IPS-18c (cell line): ENCODE measurements at regions not wholly inside any gene's neighbourhood (a gene's known extent, or its start where the extent isn't known, plus 50 kb on each side); places are given as distances from the start of the nearest gene placed in this dataset.
"Not testable (repeated sequence)": the region's sequence is repeated elsewhere in the genome, so short reads cannot be mapped to it uniquely, and the experiment has no call there.

Source experiments
- H3K4me3 ChIP-seq: 2 replicates; pipeline ENCODE4 v1.7.0; 2013; ENCODE audit warnings: low read depth, mild to moderate bottlenecking, low read length, moderate library complexity; ENCODE audit not compliant: insufficient read depth
- H3K9me3 ChIP-seq: one replicate; pipeline ENCODE4 v1.6.1; 2013; ENCODE audit warnings: mild to moderate bottlenecking, low read length, moderate library complexity; ENCODE audit not compliant: control insufficient read depth, insufficient read depth

GRCh38 chr13:107969546-107969945, 245.8 kb downstream of the LIG4 start:
- no peak overlapping the region for H3K4me3 ChIP-seq
- H3K9me3 ChIP-seq = no peaks in the 10 kb centered on the region

GRCh38 chr13:107968470-107968869, 246.9 kb downstream of the LIG4 start:
- Histone ChIP-seq H3K4me3 (no peak overlapping the region), H3K9me3 (no peaks in the 10 kb centered on the region)

GRCh38 chr13:107964395-107964794, 250.9 kb downstream of the LIG4 start:
- Histone ChIP-seq H3K4me3 (no peak overlapping the region), H3K9me3 (no peaks in the 10 kb centered on the region)

GRCh38 chr13:107961849-107962608, 253.3 kb downstream of the LIG4 start:
- no peaks in the 10 kb centered on the region for H3K9me3 ChIP-seq
- no peak overlapping the region for H3K4me3 ChIP-seq

GRCh38 chr13:107960301-107960700, 255.0 kb downstream of the LIG4 start:
- Histone ChIP-seq H3K4me3 (no peak overlapping the region), H3K9me3 (no peaks in the 10 kb centered on the region)

GRCh38 chr13:107956889-107957288, 258.4 kb downstream of the LIG4 start:
- H3K9me3 ChIP-seq = no peaks in the 10 kb centered on the region
- no peak overlapping the region for H3K4me3 ChIP-seq

GRCh38 chr13:107942030-107942617, 273.2 kb downstream of the LIG4 start:
- H3K4me3 ChIP-seq = no peak overlapping the region
- no peaks in the 10 kb centered on the region for H3K9me3 ChIP-seq

GRCh38 chr13:107941345-107942029, 273.8 kb downstream of the LIG4 start:
- Histone ChIP-seq H3K4me3 (no peak overlapping the region), H3K9me3 (no peaks in the 10 kb centered on the region)

- H3K4me3 ChIP-seq = no peak overlapping the region
- no peaks in the 10 kb centered on the region for H3K9me3 ChIP-seq
Measured at GRCh38 chr13:107937848-107938247, 277.5 kb downstream of the LIG4 start.

GRCh38 chr13:107931056-107931455, 284.3 kb downstream of the LIG4 start:
- Histone ChIP-seq H3K9me3 (no peaks in the 10 kb centered on the region), H3K4me3 (no peak overlapping the region)

GRCh38 chr13:107928762-107929161, 286.6 kb downstream of the LIG4 start:
- no peak overlapping the region for H3K4me3 ChIP-seq
- no peaks in the 10 kb centered on the region for H3K9me3 ChIP-seq

- no peaks in the 10 kb centered on the region for H3K9me3 ChIP-seq
- no peak overlapping the region for H3K4me3 ChIP-seq
Measured at GRCh38 chr13:107927557-107927956, 287.8 kb downstream of the LIG4 start.

- not testable (repeated sequence) for H3K4me3 ChIP-seq
Measured at GRCh38 chr13:107926515-107926914, 288.8 kb downstream of the LIG4 start.

GRCh38 chr13:107916902-107917301, 298.4 kb downstream of the LIG4 start:
- not testable (repeated sequence) for H3K4me3 ChIP-seq, H3K9me3 ChIP-seq

More at GRCh38 chr13:107926515-107926914, 288.8 kb downstream of the LIG4 start:
- not testable (repeated sequence) for H3K9me3 ChIP-seq

- no peak overlapping the region for H3K4me3 ChIP-seq
- no peaks in the 10 kb centered on the region for H3K9me3 ChIP-seq
Measured at GRCh38 chr13:107912745-107913144, 302.6 kb downstream of the LIG4 start.

GRCh38 chr13:107907065-107907805, 308.1 kb downstream of the LIG4 start:
- H3K9me3 ChIP-seq = no peaks in the 10 kb centered on the region
- no peak overlapping the region for H3K4me3 ChIP-seq

GRCh38 chr13:107906131-107906530, 309.2 kb downstream of the LIG4 start:
- no peak overlapping the region for H3K4me3 ChIP-seq
- H3K9me3 ChIP-seq = no peaks in the 10 kb centered on the region
